ENCODE measurements at regions not wholly inside any gene's neighbourhood (a gene's known extent, or its start where the extent isn't known, plus 50 kb on each side); places are given as distances from the start of the nearest gene placed in this dataset.

- TF ChIP-seq CTCF (IDR thresholded peaks at IDR 0.05; ENCODE audit: low read length) (no peak), EZH2phosphoT487 (IDR thresholded peaks at IDR 0.05; ENCODE audit: low read length) (no peak)
Observed at GRCh38 chr1:233445737-233446136, 118.2 kb downstream of the MAP3K21 start.

Measured in MM.1S (cell line).